Memory B cell (primary cell): ENCODE measurements at regions not wholly inside any gene's neighbourhood (a gene's known extent, or its start where the extent isn't known, plus 50 kb on each side); places are given as distances from the start of the nearest gene placed in this dataset.

Experiments
- ATAC-seq: fragments of 150-1000 bp; cut with Tn5 transposase; 2 replicates; pipeline ENCODE4 v1.10.0; 2021; ENCODE audit warnings: low read depth, mild to moderate bottlenecking, moderate library complexity
- DNase-seq, 2 donors: peaks; one replicate each; pipeline ENCODE4 v3.0.0; 2022; ENCODE audit warnings: low spot score in 2 of 2
- H3K27ac Mint-ChIP-seq: one replicate; pipeline ENCODE4 v1.8.0; 2022; ENCODE audit warnings: mild to moderate bottlenecking, moderate library complexity, mixed read lengths
- H3K27me3 Mint-ChIP-seq: one replicate; pipeline ENCODE4 v1.8.0; 2022; ENCODE audit warnings: mixed read lengths
- H3K36me3 Mint-ChIP-seq: one replicate; pipeline ENCODE4 v1.8.0; 2022; ENCODE audit warnings: mild to moderate bottlenecking, mixed read lengths
- H3K4me1 Mint-ChIP-seq: one replicate; pipeline ENCODE4 v1.8.0; 2022; ENCODE audit warnings: mixed read lengths
- H3K4me3 Mint-ChIP-seq: one replicate; pipeline ENCODE4 v1.8.0; 2022; ENCODE audit warnings: mild to moderate bottlenecking, moderate library complexity, mixed read lengths
- H3K9me3 Mint-ChIP-seq: one replicate; pipeline ENCODE4 v1.8.0; 2022; ENCODE audit warnings: mixed read lengths

GRCh38 chr2:15763106-15763821 is 171.6 kb downstream of the DDX1 start:
- DNase-seq (no peak), ATAC-seq (no peak)
- no peak overlapping the region for H3K4me3 Mint-ChIP-seq
- peaks cover 10% of the 10 kb centered on the region for H3K27me3 Mint-ChIP-seq
- no peak overlapping the region for H3K27ac Mint-ChIP-seq
- peaks cover 1% of the 10 kb centered on the region for H3K9me3 Mint-ChIP-seq
- H3K4me1 Mint-ChIP-seq, result no peaks in the 10 kb centered on the region
- no peaks in the 10 kb centered on the region for H3K36me3 Mint-ChIP-seq

- H3K27me3 Mint-ChIP-seq, result peaks cover 8% of the 10 kb centered on the region
- DNase-seq (no peak), ATAC-seq (no peak)
- no peaks in the 10 kb centered on the region for H3K9me3 Mint-ChIP-seq
- H3K4me3 Mint-ChIP-seq, result no peak overlapping the region
- no peaks in the 10 kb centered on the region for H3K36me3 Mint-ChIP-seq
- no peak overlapping the region for H3K27ac Mint-ChIP-seq
- H3K4me1 Mint-ChIP-seq, result no peaks in the 10 kb centered on the region
These were observed 172.4 kb downstream of the DDX1 start for GRCh38 chr2:15763822-15764682.

GRCh38 chr2:15764683-15765011 is 173.0 kb downstream of the DDX1 start:
- no peak overlapping the region for H3K4me3 Mint-ChIP-seq
- ATAC-seq (no peak), DNase-seq (no peak)
- no peaks in the 10 kb centered on the region for H3K9me3 Mint-ChIP-seq
- H3K36me3 Mint-ChIP-seq, result no peaks in the 10 kb centered on the region
- peaks cover 8% of the 10 kb centered on the region for H3K27me3 Mint-ChIP-seq
- H3K27ac Mint-ChIP-seq, result no peak overlapping the region
- no peaks in the 10 kb centered on the region for H3K4me1 Mint-ChIP-seq

DNA sequence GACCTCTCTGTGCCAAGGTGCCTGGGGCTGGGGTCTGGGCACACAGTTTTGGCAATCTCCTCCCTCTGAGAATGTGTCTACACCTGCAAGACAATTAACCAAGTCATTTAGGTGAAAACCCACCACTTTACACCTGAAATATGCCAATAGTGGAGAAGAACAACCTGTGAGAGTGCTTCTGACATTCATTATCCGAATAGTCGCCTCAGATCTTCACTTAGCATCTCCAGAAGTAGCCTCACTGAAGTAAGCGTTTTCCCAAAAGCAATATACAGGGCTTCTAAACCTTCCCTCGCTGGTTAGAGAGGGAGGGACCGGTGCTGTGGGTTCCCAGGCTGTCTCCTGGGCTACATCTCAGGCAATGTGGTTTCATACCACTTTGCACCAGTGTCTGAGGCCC is 173.5 kb downstream of the DDX1 start:
- Mint-ChIP-seq H3K9me3 (no peaks in the 10 kb centered on the region), H3K36me3 (no peaks in the 10 kb centered on the region), H3K27me3 (peaks cover 8% of the 10 kb centered on the region), H3K4me1 (no peaks in the 10 kb centered on the region), H3K27ac (no peak overlapping the region), H3K4me3 (no peak overlapping the region)
- DNase-seq (no peak), ATAC-seq (no peak)

- DNase-seq, result no peak
- ATAC-seq, result no peak
- Mint-ChIP-seq H3K27ac (no peak overlapping the region), H3K4me1 (no peaks in the 10 kb centered on the region), H3K36me3 (no peaks in the 10 kb centered on the region), H3K27me3 (peaks cover 8% of the 10 kb centered on the region), H3K9me3 (no peaks in the 10 kb centered on the region), H3K4me3 (no peak overlapping the region)
These were observed 174.1 kb downstream of the DDX1 start for GRCh38 chr2:15765686-15766302.

- H3K36me3 Mint-ChIP-seq, result no peaks in the 10 kb centered on the region
- no peaks in the 10 kb centered on the region for H3K9me3 Mint-ChIP-seq
These were observed 174.0 kb upstream of the MYCN start for GRCh38 chr2:15766303-15766861.

GRCh38 chr2:15766911-15767597 is 173.3 kb upstream of the MYCN start:
- no peaks in the 10 kb centered on the region for H3K4me1 Mint-ChIP-seq
- DNase-seq (no peak), ATAC-seq (no peak)
- no peak overlapping the region for H3K27ac Mint-ChIP-seq
- H3K4me3 Mint-ChIP-seq, result no peak overlapping the region
- H3K9me3 Mint-ChIP-seq, result no peaks in the 10 kb centered on the region
- peaks cover 5% of the 10 kb centered on the region for H3K27me3 Mint-ChIP-seq
- no peaks in the 10 kb centered on the region for H3K36me3 Mint-ChIP-seq

More at GRCh38 chr2:15766303-15766861, 174.0 kb upstream of the MYCN start:
- H3K4me1 Mint-ChIP-seq, result no peaks in the 10 kb centered on the region
- H3K4me3 Mint-ChIP-seq, result no peak overlapping the region
- peaks cover 5% of the 10 kb centered on the region for H3K27me3 Mint-ChIP-seq
- H3K27ac Mint-ChIP-seq, result no peak overlapping the region
- DNase-seq (no peak), ATAC-seq (no peak)

DNA sequence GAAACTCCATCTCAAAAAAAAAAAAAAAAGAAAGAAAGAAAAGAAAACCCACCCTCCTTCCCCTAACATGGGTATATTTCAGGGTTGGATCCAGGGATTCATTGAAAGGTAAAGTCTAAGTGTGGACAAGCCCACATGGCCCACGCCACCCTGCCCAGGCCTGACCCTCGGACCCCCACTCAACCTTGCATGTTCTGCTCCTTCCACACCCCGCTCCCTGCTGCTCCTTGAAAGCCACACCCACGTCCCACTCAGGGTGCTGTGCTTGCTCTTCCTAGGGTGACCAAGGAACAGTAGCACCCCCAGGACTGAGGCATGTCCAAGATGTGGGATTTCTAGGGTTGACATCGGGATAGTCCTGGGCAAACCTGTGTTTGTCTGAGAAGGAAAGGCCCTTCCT is 172.7 kb upstream of the MYCN start:
- no peak overlapping the region for H3K27ac Mint-ChIP-seq

DNA sequence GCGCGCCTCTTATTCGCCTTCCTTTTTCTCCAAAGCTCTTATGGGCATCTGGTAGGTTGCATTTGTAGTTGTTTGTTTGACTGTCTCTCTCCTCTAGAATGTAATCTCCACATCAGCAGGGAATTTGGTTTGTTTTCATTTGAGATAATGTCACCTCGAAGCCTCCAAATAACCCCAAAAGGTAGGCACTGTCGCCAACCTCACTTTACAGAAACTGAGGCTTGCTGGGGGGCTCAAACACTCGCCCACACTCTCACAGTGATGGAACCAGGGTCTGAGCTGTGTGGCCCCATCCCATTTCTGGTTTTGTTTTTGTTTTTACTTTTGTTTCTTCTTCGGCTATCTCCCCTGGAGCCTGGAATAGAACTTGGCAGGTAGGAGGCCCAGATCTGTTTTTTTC is 172.2 kb upstream of the MYCN start:
- Mint-ChIP-seq H3K27ac (no peak overlapping the region), H3K27me3 (peaks cover 5% of the 10 kb centered on the region), H3K4me3 (no peak overlapping the region), H3K9me3 (no peaks in the 10 kb centered on the region), H3K4me1 (no peaks in the 10 kb centered on the region), H3K36me3 (no peaks in the 10 kb centered on the region)
- DNase-seq, result no peak
- ATAC-seq, result no peak

More for the DNA sequence above, 172.7 kb upstream of the MYCN start:
- Mint-ChIP-seq H3K4me3 (no peak overlapping the region), H3K4me1 (no peaks in the 10 kb centered on the region), H3K36me3 (no peaks in the 10 kb centered on the region), H3K9me3 (no peaks in the 10 kb centered on the region), H3K27me3 (peaks cover 5% of the 10 kb centered on the region)
- DNase-seq (no peak), ATAC-seq (no peak)

- H3K4me3 Mint-ChIP-seq, result no peak overlapping the region
- no peaks in the 10 kb centered on the region for H3K9me3 Mint-ChIP-seq
- no peaks in the 10 kb centered on the region for H3K36me3 Mint-ChIP-seq
- no peaks in the 10 kb centered on the region for H3K4me1 Mint-ChIP-seq
- H3K27ac Mint-ChIP-seq, result no peak overlapping the region
- DNase-seq, result no peak
- peaks cover 5% of the 10 kb centered on the region for H3K27me3 Mint-ChIP-seq
- no peak for ATAC-seq
These were observed 171.7 kb upstream of the MYCN start for GRCh38 chr2:15768615-15769014.

DNA sequence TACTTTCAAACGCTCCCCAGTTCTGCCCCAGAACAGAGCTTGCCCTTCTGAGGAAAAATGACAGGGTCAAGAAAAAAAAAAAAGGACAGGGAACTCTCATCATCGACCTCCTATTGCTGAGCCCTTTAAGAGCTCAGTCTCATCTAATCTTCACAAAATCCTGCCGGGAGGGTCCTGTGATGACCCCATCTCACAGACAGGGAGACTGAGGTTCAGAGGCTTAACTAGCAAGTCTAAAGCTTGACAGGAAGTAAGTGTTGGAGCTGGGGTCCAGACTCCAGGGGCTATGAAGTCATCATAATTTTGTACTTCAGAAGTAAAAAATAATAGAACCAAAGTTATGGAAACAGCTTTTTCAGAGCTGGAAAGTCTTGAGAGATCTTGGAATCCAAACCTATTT is 171.1 kb upstream of the MYCN start:
- Mint-ChIP-seq H3K36me3 (no peaks in the 10 kb centered on the region), H3K4me3 (no peak overlapping the region), H3K27ac (no peak overlapping the region), H3K4me1 (no peaks in the 10 kb centered on the region), H3K27me3 (peaks cover 5% of the 10 kb centered on the region), H3K9me3 (no peaks in the 10 kb centered on the region)
- no peak for ATAC-seq
- no peak for DNase-seq

DNA sequence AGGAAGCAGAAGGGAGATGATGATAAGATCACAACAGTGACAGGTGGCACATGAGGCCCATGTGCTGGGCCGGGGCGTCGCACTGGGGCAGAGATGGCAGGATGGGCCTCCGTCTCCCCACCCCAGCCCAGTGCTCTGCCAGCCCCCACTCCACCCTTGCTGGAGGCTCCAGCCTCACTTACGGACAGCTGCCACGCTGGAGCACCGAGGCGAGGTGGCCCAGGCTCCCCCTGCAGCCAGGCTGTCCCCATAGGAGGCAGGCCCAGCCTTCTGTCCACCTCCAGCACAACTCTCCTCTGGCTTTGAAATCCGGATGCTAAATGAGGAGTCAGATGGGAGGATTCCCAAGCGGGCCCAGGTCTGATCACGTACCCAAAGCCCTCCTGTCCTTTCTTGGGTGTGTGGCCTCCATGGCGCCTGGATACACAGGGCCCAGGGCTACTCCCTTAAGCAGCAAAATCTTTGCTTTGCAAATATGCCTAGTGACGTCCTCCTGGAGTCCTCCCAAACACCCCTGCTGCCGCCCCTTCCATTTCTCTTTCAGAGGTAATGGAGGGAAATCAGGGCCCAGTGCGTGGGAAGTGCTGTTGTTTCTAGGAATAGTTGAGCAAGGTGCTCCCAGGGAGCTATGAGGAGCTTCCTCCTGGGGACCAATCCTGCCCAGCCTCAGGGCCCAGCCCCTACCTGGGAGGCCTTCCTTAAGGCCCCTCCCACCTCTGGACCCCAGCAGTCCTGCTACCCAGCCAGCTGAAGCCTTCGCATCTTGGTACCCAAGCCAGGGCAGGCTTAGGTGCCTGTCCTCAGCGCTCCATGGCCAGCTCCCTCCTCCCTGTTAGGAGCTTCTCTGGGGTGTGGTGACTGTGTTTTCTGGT is 170.4 kb upstream of the MYCN start:
- Mint-ChIP-seq H3K4me3 (no peak overlapping the region), H3K4me1 (no peaks in the 10 kb centered on the region)
- ATAC-seq, result no peak

GRCh38 chr2:15770606-15771005 is 169.7 kb upstream of the MYCN start:
- no peaks in the 10 kb centered on the region for H3K4me1 Mint-ChIP-seq
- no peak overlapping the region for H3K27ac Mint-ChIP-seq
- DNase-seq, result no peak
- ATAC-seq, result no peak
- no peaks in the 10 kb centered on the region for H3K36me3 Mint-ChIP-seq
- peaks cover 5% of the 10 kb centered on the region for H3K27me3 Mint-ChIP-seq
- H3K9me3 Mint-ChIP-seq, result no peaks in the 10 kb centered on the region
- no peak overlapping the region for H3K4me3 Mint-ChIP-seq

More for the DNA sequence above, 170.4 kb upstream of the MYCN start:
- Mint-ChIP-seq H3K36me3 (no peaks in the 10 kb centered on the region), H3K9me3 (no peaks in the 10 kb centered on the region), H3K27ac (no peak overlapping the region), H3K27me3 (peaks cover 5% of the 10 kb centered on the region)
- no peak for DNase-seq
